Panc1 (cell line): ENCODE measurements at regions not wholly inside any gene's neighbourhood (a gene's known extent, or its start where the extent isn't known, plus 50 kb on each side); places are given as distances from the start of the nearest gene placed in this dataset.

Experiments used
- ATAC-seq: fragments of 200-7000 bp; cut with Tn5 transposase; 2 replicates; pipeline ENCODE4 v1.9.1; 2020; ENCODE audit warnings: mild to moderate bottlenecking, moderate library complexity
- BruUV-seq: library from RNA; stranded (reverse); fragments of 400-500 nt; replicated peaks from 2 replicates; lab custom pipeline; 2021; lab: Mats Ljungman, UMichigan
- CTCF ChIA-PET: fragments of 300-600 bp; sonication (Branson Sonifier 250); formaldehyde crosslinking; loops from one replicate; lab custom pipeline; 2022; ENCODE audit warnings: antibody characterized with exemption; lab: Charles Lee
- POLR2A ChIA-PET: fragments of 300-600 bp; sonication (Branson Sonifier 250); formaldehyde crosslinking; loops from one replicate; lab custom pipeline; 2022; ENCODE audit warnings: antibody characterized with exemption; lab: Charles Lee
- DNase-seq: peaks from one replicate; pipeline ENCODE4 v3.0.0-alpha.2; 2010; ENCODE audit warnings: low read depth, low spot score
- H3K27ac ChIP-seq: 2 replicates; pipeline ENCODE4 v1.5.1; 2011; ENCODE audit warnings: mild to moderate bottlenecking, low read length, inconsistent platforms
- H3K27me3 ChIP-seq: fragments of 200-500 bp; sonication (Bioruptor generic); 2 replicates; pipeline ENCODE4 v1.6.0; 2014; ENCODE audit warnings: low read length, inconsistent platforms; ENCODE audit not compliant: control insufficient read depth, insufficient read depth
- H3K36me3 ChIP-seq: fragments of 200-500 bp; sonication (Bioruptor generic); 2 replicates; pipeline ENCODE4 v1.5.1; 2014; ENCODE audit warnings: inconsistent platforms, mild to moderate bottlenecking, low read length, moderate library complexity; ENCODE audit not compliant: control insufficient read depth, insufficient read depth
- H3K4me1 ChIP-seq: 2 replicates; pipeline ENCODE4 v1.5.1; 2011; ENCODE audit warnings: inconsistent platforms, mild to moderate bottlenecking, low read length, moderate library complexity; ENCODE audit not compliant: control insufficient read depth, insufficient read depth
- H3K4me3 ChIP-seq, 2 experiments: 2 replicates each; pipeline ENCODE4 v1.5.1; 2011 to 2012; ENCODE audit warnings: low read depth in 2 of 2, low read length in 2 of 2, mild to moderate bottlenecking in 2 of 2, inconsistent platforms in 1 of 2, moderate library complexity in 1 of 2
- H3K9me3 ChIP-seq: fragments of 200-500 bp; sonication (Bioruptor generic); 2 replicates; pipeline ENCODE4 v1.5.1; 2014; ENCODE audit warnings: low read depth, mild to moderate bottlenecking, inconsistent platforms, low read length, moderate library complexity; ENCODE audit not compliant: control insufficient read depth, insufficient read depth
- POLR2AphosphoS5 ChIP-seq: IDR thresholded peaks from 2 replicates; pipeline ENCODE4 v1.6.1; 2012; ENCODE audit warnings: mild to moderate bottlenecking, low read depth, low read length, moderate library complexity
- SIN3A ChIP-seq: IDR thresholded peaks from 2 replicates; pipeline ENCODE4 v1.6.1; 2012; ENCODE audit warnings: low read depth, mild to moderate bottlenecking, low read length, moderate library complexity, borderline replicate concordance; ENCODE audit not compliant: insufficient read depth
- TCF7L2 ChIP-seq: IDR thresholded peaks from 2 replicates; pipeline ENCODE4 v1.6.1; 2011; ENCODE audit warnings: mild to moderate bottlenecking, low read depth, low read length, inconsistent platforms
- in situ Hi-C: cut with HindIII; loops from 2 replicates; pipeline ENCODE4 v1.10.0; 2016; ENCODE audit warnings: low sequenced_read_pairs, low pct_unique_long_range_greater_than_20kb
- intact Hi-C: fragments of 100-400 bp; cut with micrococcal nuclease; formaldehyde crosslinking; loops from one replicate; pipeline ENCODE4 v1.10.0; 2022; ENCODE audit not compliant: unreplicated experiment
- TF ChIP-seq, protein P1 (sequence below): fragments of 450-650 bp; IDR thresholded peaks from 2 replicates; pipeline ENCODE4 v1.5.1; 2017; ENCODE audit warnings: mild to moderate bottlenecking
- TF ChIP-seq, protein P2 (sequence below), 2 experiments: IDR thresholded peaks; 2 replicates each; pipeline ENCODE4 v1.6.1; 2011 to 2012; ENCODE audit warnings: low read depth in 2 of 2, control low read depth in 1 of 2, low read length in 1 of 2, mild to moderate bottlenecking in 1 of 2, moderate library complexity in 1 of 2; ENCODE audit not compliant: insufficient read depth in 1 of 2

GRCh38 chr16:17926866-17927399, 409.6 kb downstream of the NPIPA8 start:
- no TSS peak for BruUV-seq
- in situ Hi-C loops (no loop called here), intact Hi-C loops (no loop called here)
- ChIA-PET CTCF (no interaction called here), POLR2A (no interaction called here)
- DNase-seq = no peak
- H3K27me3 ChIP-seq = no peaks in the 10 kb centered on the region
- no peaks in the 10 kb centered on the region; the same call in 1 of the 2 replicates for H3K9me3 ChIP-seq
- TF ChIP-seq TCF7L2 (no peak), POLR2AphosphoS5 (no peak), SIN3A (no peak)
- TF ChIP-seq, protein P1, sequence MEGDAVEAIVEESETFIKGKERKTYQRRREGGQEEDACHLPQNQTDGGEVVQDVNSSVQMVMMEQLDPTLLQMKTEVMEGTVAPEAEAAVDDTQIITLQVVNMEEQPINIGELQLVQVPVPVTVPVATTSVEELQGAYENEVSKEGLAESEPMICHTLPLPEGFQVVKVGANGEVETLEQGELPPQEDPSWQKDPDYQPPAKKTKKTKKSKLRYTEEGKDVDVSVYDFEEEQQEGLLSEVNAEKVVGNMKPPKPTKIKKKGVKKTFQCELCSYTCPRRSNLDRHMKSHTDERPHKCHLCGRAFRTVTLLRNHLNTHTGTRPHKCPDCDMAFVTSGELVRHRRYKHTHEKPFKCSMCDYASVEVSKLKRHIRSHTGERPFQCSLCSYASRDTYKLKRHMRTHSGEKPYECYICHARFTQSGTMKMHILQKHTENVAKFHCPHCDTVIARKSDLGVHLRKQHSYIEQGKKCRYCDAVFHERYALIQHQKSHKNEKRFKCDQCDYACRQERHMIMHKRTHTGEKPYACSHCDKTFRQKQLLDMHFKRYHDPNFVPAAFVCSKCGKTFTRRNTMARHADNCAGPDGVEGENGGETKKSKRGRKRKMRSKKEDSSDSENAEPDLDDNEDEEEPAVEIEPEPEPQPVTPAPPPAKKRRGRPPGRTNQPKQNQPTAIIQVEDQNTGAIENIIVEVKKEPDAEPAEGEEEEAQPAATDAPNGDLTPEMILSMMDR = no peak
- TF ChIP-seq, protein P2, sequence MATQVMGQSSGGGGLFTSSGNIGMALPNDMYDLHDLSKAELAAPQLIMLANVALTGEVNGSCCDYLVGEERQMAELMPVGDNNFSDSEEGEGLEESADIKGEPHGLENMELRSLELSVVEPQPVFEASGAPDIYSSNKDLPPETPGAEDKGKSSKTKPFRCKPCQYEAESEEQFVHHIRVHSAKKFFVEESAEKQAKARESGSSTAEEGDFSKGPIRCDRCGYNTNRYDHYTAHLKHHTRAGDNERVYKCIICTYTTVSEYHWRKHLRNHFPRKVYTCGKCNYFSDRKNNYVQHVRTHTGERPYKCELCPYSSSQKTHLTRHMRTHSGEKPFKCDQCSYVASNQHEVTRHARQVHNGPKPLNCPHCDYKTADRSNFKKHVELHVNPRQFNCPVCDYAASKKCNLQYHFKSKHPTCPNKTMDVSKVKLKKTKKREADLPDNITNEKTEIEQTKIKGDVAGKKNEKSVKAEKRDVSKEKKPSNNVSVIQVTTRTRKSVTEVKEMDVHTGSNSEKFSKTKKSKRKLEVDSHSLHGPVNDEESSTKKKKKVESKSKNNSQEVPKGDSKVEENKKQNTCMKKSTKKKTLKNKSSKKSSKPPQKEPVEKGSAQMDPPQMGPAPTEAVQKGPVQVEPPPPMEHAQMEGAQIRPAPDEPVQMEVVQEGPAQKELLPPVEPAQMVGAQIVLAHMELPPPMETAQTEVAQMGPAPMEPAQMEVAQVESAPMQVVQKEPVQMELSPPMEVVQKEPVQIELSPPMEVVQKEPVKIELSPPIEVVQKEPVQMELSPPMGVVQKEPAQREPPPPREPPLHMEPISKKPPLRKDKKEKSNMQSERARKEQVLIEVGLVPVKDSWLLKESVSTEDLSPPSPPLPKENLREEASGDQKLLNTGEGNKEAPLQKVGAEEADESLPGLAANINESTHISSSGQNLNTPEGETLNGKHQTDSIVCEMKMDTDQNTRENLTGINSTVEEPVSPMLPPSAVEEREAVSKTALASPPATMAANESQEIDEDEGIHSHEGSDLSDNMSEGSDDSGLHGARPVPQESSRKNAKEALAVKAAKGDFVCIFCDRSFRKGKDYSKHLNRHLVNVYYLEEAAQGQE (IDR thresholded peaks at IDR 0.05; ENCODE audit: insufficient read depth in 1 of 2, low read depth in 2 of 2, low read length in 1 of 2) = no peak
- no peak overlapping the region for H3K4me3 ChIP-seq
- H3K27ac ChIP-seq = no peak overlapping the region
- ATAC-seq = no peak
- no peaks in the 10 kb centered on the region for H3K4me1 ChIP-seq
- no peaks in the 10 kb centered on the region for H3K36me3 ChIP-seq

DNA sequence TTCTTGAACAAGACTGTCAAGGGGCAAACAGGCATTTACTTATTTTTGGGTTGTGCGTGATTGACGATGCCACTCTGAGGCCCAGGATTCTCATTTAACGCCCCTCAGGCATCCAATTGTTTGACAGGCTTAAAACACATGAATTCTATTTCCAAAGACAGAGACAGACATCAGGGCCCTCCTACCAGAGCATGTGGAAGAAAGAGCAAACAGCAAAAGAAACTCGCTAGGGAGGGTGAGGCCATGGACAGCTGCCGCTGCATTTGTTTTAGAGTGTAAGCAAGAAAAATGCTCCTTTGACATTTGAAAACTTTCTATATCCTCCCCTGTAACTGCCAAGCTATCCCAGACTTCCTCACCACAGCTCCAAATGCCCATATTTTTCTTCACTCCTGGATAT, 410.1 kb downstream of the NPIPA8 start:
- Histone ChIP-seq H3K4me3 (no peak overlapping the region), H3K27ac (no peak overlapping the region), H3K4me1 (no peaks in the 10 kb centered on the region), H3K36me3 (no peaks in the 10 kb centered on the region), H3K27me3 (no peaks in the 10 kb centered on the region), H3K9me3 (no peaks in the 10 kb centered on the region; the same call in 1 of the 2 replicates)
- no peak for TF ChIP-seq TCF7L2
- no peak for TF ChIP-seq SIN3A
- TF ChIP-seq, protein P1 = no peak
- DNase-seq (no peak), ATAC-seq (no peak)
- ChIA-PET CTCF (no interaction called here), POLR2A (no interaction called here)
- intact Hi-C loops (no loop called here), in situ Hi-C loops (no loop called here)
- BruUV-seq = no TSS peak
